HS-5 (cell line): ENCODE measurements at regions not wholly inside any gene's neighbourhood (a gene's known extent, or its start where the extent isn't known, plus 50 kb on each side); places are given as distances from the start of the nearest gene placed in this dataset.
"Not testable (repeated sequence)": the region's sequence is repeated elsewhere in the genome, so short reads cannot be mapped to it uniquely, and the experiment has no call there.

Experiments
- DNase-seq: peaks from one replicate; pipeline ENCODE4 v3.0.0-alpha.2; 2012; ENCODE audit warnings: low read depth

DNA sequence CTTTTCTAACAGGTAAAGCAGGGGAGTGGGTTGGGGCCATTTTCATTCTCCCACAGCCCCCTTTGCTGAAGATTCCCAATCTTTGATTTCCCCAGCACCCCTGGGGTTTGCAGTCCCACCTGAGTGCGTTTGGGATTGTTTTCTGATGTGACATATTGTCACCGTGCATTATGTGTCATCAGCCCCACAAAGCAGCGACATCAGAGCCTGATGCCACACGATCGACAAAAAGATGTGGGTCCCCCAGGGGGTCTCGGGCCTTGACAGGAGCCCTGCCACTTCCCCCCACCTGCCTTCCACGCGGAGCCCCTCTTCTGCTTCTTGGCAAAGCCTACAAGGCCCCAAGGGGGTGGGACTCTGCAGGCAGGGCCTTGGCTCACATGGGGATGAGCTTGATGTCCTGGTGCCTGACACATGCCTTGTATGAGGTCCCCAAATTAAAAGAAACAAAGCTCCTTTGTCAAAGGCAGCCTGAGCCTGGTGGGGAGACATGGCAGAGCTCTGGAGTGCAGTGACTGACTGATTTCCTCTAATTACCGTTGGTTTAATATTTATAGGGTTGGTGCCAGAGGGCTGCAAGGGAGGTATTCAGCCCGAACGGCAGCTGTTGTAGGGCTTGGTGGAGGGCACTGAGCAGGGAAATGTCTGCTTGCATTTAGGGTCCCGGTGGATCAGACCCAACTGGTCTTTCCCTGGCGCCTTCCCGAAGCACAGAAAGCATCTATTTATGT, 149.2 kb downstream of the MIAT start:
- DNase-seq: no peak

DNA sequence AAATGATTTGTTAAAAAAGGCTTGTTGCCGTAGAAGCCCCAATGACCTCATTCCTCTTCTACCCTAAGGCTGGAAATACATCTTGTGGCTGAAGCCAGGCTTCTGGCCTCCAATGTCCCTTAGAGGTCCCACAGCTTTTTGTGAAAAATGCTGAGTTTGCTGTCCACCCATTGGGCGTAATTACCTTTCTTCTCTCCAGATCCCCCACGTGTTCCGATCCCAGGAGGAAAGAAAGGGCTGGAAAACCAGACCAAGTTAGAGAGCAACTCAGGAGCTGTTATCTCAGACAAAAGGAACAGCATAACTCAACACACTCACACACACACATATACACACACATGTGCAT, 154.2 kb downstream of the MIAT start:
- no peak for DNase-seq

DNA sequence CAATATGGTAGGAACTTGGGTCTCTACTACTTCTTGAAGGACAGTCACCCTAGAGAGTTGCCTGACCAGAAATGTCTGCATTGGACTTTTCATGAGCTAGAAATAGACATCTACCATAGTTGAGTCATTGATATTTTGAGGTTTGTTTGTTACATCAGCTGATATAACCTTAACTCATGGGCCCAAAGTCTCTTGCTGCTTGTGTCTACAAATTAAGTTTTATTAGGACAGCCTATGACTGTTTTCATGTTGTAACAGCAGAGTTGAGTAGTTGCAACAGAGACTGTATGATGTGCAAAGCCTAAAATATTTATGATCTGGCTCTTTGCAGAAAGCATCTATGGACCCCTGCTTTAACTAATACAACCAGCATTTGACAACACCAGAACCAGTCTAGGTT, 155.3 kb downstream of the MIAT start:
- no peak for DNase-seq

DNA sequence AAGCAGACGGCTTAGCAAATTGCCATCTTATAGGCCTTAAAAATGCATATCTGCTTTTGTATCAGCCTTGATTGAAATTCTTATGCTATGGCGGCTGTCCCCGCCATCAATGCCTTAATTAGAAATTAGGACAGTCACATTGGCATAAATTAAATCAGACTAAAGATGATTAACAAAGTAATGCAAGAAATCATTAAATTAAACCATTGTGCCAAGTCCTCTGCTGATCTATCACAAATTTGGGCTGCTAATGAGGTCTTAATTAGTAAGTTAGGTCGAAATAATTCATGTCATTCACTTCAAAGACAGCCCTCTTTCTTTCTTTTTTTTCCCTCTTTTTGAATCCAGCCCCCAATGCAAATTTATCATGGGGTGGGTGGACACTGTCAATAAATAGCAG, 159.3 kb downstream of the MIAT start:
- DNase-seq: no peak

DNA sequence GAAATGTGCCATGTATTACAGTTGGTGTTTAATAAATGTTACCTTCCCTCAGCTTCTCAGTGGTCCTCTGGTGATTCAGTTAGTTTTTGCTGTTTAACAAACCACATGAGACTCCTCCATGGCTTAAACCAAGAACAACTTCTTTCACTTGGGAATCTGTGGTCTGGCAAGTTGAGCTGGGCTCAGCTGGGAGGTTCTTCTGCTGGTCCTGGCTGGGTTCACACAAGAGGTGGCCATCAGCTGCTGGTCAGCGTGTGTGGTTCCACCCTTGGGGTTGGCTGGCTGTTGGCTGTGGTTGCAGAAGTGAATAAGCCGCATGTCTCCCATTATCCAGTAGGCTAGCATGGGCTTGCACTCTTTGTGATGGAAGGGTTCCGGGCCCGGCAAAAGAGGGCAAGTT, 160.5 kb downstream of the MIAT start:
- no peak for DNase-seq

DNA sequence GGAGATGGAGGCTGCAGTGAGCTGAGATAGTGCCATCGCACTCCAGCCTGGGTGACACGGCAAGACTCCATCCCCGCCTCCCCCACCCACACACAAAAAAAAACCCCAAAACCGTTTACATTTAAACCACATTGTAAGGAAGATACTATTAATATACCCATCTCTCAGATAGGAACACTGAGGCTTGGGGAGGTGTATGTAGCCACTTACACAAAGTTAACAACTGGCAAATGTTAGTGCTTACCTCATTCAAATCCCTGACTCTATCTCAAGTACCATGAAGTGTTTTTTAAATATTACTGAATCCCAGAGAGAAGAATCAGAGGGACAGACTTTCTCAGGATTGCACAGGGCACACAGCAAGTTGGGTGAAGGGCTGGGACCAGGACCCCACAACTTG, 164.5 kb downstream of the MIAT start:
- DNase-seq: no peak

DNA sequence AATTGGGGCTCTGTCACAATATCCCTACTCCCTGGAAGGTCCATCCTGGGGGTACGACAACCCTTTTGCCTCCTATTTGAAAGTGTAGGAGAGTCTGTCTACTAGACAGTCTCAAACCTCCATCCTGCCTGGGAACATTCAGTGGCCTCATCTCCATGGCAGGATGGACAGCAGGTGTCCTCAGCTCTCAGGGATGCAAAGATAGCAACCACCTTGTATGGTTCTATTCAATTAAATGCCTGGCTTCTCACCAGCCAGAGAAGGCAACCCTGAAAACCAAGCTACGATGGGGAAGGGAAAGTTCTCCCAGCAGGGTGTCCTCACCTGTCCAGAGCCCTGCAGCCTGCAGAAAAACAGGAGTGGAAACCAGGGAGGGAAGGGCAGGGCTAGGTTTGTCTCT, 164.9 kb downstream of the MIAT start:
- DNase-seq: no peak

DNA sequence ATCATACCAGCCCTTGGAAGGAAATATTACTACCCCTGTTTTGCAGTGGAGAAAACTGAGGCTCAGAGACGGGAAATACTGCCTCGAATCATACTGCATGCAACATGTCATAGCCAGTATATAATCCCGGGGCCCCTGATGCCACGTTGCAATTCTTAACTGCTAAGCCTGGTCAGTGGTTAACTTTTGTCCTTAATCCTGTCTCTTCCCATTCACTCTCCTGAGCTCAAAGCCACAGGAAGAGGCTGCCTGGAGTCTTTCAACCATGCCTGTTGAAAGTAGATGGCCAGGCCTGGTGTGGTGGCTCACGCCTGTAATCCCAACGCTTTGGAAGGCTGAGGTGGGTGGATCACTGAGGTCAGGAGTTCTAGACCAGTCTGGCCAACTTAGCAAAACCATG, 166.6 kb downstream of the MIAT start:
- no peak for DNase-seq

DNA sequence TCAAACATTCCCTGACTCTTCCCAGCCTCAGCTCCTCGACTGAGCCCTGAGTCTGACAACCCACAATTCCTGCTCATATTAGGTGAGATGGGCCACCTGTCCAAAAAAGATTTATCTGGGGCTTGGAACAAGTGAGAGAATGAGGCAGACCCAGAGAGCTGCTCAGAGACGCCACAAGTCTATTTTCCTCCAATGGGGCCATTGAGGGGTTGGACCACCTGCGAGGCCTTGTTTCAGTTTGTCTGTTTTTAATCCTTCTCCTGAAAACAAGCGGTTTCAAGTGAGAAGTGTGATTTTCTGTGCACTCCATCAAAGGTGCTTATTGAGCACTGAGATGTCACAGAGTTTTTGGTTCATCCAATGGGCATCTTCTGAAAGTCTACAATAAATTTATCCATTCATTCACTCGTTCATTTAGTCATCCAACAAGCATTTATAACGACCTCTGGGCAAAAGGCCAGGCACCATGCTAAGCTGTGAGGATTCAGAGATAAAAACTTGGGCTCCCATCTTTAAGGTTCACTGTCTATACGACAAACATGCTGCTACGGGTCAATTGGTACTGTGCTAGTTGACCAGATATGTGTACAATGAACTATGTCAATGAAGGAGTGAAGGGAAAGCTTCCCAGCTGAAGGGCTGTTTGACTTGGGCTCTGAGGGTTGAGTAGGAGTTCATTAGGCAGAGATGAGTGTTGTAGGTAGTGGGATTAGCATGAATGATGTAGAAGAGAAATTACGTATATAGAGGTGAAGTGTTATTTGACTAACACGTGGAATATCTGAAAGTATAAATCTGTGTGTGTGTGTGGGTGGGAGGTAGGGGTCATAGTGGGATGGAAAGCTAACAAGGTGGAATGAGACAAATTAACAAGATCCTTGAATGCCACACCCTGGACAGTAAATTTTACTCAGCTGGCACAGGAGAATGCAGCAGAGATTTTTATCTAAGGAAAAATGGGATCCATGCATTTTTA, 168.9 kb downstream of the MIAT start:
- DNase-seq: no peak

DNA sequence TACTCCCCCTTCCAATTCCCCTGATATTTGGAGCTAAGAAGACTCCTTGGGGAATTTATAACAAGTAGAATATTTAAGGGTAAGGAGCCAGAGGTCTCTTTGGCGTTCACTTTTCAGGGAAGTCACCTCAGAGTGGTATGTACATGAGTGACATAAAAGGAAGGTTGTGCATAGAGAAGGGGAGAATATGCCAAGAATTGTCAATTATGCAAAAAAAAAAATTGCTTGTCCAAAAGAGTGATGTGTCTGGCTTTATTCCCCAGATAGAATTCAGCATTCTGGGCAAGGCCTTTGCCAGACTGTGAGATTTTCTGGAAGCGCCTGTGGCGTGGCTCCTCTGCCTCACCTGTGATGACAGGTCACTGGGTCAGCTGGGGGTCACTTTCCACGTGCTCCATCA, 170.2 kb downstream of the MIAT start:
- DNase-seq: no peak

DNA sequence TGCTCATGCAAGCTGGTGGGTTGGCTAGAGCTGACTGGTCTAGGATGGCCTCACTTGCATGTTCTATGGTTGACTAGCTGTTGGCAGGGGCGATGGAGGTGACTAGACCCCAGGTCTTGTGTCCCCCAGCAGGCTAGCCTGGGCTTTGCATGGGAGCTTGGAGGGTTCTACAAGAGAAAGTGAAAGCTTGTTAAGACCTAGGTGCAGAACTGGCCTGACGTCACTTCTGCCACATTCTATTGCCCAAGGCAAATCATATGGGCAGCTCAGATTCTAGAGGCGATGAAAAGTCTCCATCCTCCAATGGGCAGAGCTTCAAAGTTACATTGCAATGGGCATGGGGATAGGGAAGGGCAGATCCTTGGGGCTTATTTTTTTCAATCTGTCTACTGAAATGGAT, 170.9 kb downstream of the MIAT start:
- DNase-seq: no peak

DNA sequence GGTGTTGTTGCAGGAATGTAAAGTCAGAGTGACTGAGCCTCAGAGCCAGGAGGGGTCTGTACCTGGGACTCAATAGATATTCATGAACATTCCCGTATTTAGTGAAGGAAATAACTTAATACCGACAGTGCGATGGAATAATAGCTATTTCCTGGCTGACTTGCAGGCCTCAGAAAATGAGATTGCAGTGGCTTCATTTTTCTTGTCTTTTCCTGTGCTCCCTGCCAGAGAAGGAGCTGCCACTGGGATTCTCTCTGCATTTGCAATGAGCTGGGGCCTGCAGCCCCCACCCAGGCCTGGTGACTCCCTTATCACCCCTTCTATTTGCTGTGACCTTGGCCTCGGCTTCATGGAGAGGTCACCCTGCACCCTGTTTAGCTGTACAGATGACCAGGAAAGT, 173.4 kb downstream of the MIAT start:
- no peak for DNase-seq

DNA sequence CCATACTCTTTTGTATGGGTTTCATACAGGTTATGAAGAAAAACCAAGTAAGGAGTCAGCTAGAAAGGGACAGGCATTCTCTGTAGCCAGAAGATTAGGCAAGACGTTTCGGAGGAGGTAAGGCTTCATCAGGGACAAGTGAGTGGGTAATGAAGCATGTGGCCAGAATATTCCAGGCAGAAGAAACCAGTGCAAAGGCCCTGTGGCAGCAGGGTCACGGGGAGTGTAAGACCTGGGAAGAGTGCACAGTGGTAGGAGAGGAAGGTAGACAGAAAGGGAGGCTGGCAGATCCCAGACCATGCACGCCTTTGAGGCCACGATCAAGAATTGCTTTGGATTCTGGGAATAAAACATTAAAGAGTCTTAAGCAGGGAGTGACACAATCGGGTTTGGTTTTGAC, 177.6 kb downstream of the MIAT start:
- no peak for DNase-seq

DNA sequence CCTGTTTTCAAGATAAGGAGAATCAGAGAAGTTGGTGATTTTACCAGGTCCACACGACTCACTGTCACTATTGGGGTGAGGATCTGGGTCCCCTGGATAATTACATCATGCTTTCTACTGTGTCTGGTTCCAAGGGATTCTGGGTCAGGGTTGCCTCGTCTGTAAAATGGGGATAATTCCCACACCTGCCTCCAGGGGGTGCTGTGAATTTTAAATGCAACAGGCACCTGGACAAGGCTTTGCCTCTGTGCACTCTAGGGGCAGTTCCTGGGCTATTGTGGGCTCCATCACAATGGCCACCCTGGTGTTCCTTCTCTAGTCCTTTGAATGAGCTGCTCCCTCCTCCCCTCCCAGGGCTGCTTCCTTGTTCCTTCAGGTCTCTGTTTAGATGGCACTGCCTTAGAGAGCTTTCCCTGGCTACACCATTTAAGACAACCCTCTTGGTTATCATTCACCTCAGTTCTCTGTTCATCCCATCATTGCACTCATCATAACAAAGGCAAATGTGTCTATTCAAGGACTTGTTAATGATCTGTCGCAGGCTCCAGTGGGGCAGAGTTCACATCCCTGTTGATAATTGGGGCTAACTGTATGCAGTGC, 178.6 kb downstream of the MIAT start:
- no peak for DNase-seq

DNA sequence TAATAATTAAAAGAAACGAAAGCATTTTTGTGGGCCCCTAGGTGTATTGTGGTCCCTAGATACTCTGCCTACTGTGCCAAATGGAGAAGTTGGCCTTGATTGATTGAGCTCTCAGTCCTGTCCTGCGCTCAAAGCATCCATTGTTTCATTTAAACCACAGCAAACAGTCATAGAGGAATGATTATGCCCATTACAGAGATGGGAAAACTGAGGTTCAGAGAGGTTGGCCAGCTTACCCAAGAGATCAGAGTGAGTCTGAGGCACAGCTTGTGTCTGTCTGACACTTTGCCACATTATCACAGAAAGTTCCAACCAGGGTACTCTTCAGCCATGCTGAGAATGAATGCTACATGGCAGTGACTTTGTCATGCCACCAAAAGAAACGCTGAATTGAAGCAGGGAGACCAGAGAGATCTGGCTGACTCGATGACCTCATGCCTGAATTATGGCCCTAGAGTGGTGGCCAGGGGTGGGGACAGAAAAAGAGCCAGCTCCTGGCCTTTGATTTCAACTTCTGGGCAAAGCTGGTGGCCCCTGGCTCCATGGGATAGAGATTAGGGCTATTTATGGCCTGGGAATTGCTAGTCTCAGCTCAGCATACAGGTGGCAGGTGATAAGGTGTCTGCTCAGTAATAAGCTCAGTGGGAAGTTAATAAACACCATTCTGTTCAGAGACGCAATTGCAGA, 180.5 kb downstream of the MIAT start:
- DNase-seq: no peak

DNA sequence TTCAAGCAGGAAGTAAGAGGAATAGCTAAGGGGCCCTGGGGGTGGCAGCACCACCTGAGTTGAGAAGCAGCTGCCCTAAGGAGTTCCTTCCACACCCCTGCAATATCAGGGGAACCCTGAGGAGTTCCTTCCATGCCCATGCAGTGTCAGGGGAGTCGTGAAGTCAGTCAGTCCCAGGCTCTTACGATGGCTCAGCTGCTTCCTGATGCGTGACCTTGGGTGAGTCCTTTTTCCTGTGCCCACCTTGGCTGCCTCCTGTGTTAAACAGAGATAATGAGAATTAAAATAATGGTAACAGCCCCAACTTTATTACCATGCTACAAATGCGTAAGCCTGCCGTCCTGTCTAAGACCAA, 181.1 kb downstream of the MIAT start:
- DNase-seq: no peak

DNA sequence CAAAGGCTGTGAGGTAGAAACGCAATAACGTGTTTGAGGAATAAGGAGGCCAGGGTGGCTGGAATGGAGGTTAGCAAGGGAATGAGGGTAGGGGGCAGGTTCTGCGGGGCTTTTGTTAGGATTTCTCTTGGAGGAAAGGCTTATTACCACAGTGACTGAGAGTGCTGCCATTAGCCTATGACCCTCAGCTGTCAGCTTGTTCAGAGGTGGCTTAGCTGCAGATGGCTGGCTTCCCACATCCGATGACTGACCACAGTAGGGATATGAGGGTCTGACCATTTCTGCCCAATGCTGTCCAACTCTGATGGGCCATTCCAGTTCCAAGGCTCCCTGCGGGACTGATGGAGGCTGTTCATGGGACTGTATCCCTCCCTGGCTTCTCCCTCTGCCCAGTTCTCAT, 181.8 kb downstream of the MIAT start:
- no peak for DNase-seq

DNA sequence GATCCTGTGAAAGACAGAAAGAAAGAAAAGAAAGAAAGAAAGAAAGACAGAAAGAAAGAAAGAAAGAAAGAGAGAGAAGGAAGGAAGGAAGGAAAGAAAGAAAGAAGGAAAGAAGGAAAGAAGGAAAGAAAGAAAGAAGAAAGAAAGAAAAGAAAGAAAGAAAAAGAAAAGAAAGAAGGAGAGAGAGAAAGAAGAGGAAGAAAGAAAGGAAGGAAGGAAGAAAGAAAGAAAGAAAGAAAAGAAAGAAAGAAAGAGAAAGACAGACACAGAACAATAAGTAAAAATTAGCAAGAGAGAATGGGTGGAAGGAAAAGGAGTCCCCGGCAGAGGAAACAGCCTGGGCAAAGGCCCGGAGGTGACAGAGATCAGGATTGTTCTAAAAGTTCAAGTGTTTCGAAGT, 183.4 kb downstream of the MIAT start:
- DNase-seq: not testable (repeated sequence)

DNA sequence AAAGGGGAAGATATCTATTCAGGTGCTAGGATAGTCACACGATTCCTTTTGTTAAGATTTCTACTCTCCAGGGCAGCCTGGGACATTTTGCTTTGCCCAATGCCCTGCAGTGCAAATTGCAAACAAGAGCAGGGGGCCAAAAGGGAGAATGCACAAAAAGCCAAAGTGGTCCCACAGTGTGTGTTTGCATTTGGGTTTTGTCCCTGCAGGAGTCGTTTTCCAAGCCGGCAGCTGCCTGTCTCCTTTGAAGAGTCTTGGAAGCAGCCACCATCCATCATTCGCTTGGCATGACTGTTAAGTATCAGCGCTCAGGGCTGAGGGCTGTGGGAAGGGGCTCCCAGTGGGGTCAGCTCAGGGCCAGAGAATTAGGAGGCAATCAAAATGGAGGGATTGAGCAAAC, 184.7 kb downstream of the MIAT start:
- no peak for DNase-seq

DNA sequence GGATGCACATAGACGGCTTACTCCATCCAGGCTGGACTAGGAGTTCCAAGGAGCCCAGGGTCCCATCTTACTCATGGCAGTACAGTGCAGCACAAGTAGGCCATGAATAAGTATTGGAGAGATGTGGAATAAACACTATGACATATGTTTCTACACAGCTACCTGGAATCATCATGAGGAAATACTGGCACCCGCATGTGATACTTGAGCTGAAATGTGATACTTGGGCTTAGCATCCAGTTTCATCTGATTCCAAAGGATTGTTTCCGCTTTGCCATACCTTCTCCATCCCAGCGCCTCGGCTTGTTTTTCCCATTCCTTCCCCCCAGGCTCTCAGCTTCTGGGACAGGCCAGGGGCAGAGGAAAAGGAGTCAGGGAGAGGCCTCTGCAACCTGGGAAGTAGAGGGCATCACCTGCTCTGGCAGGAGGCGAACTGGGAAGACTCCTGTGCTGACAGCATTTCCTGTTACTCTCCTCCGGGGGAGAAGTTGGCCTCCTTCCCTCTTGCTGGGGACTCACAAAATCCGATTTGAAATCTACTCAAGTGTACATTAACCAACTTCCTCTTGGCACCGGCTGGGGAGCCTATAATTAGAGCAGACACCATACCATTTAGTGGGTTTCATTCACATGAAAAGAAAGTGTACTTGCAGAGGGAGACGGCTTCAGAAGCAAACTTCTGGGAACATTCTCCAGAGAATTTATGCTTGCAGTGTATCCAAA, 187.8 kb downstream of the MIAT start:
- DNase-seq: no peak

DNA sequence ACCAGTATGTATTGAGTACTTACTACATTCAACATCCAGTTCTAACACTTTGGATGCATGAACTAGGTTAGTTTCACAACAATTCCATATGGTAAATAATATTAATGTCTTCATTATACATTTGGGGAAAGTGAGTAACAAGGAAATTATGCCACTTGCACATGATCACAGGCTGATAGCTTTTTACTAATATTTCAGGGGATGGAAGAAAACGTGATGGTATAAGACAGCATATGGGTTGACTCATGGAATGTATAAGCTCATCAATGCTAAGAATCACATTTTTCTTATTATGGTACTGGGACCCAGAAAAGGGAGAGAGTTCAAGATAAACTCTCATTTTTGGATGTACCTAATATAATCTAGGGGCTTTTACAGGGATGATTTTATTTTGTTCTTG, 188.7 kb downstream of the MIAT start:
- DNase-seq: no peak

DNA sequence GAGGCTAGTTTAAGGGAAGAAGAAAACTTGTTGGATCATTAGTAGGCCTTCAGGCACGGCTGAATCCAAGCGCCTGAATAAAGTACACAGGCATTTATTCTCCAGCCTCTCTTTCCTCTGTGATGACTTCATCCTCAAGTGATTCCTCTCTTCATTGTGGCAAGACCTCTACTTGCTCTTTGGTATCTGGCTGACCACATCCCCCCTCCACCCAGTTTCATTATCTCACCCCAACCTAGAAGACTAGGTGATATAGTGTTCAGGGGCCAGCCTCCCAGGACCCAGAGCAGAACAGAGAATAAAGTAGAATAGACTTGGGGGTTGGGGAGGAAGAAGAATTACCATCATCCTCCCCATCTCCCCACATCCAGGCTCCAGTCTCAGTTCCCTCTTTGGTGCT, 189.3 kb downstream of the MIAT start:
- no peak for DNase-seq
